Bronchial epithelial cell (primary cell): ENCODE measurements at regions not wholly inside any gene's neighbourhood (a gene's known extent, or its start where the extent isn't known, plus 50 kb on each side); places are given as distances from the start of the nearest gene placed in this dataset.

Experiments used
- DNase-seq: peaks from one replicate; pipeline ENCODE4 v3.0.0-alpha.2; 2010; ENCODE audit warnings: low read depth
- FAIRE-seq: peaks from 2 replicates; lab custom pipeline; 2011; peaks lifted over from hg19 to GRCh38; lab: Jason Lieb, UNC
- H3K27me3 ChIP-seq: 2 replicates; pipeline ENCODE4 v1.5.1; 2011; ENCODE audit warnings: low read length; ENCODE audit not compliant: control insufficient read depth, insufficient read depth
- H3K36me3 ChIP-seq: 2 replicates; pipeline ENCODE4 v1.5.1; 2011; ENCODE audit warnings: low read length; ENCODE audit not compliant: control insufficient read depth, insufficient read depth
- H3K4me3 ChIP-seq: 2 replicates; pipeline ENCODE4 v1.5.1; 2011; ENCODE audit warnings: mild to moderate bottlenecking, low read depth, low read length, control low read depth
- TF ChIP-seq, protein P1 (sequence below): IDR thresholded peaks from 2 replicates; pipeline ENCODE4 v1.5.1; 2011; ENCODE audit warnings: mild to moderate bottlenecking, moderate library complexity, low read length, control low read depth, inconsistent platforms; ENCODE audit not compliant: insufficient read depth, severe bottlenecking

DNA sequence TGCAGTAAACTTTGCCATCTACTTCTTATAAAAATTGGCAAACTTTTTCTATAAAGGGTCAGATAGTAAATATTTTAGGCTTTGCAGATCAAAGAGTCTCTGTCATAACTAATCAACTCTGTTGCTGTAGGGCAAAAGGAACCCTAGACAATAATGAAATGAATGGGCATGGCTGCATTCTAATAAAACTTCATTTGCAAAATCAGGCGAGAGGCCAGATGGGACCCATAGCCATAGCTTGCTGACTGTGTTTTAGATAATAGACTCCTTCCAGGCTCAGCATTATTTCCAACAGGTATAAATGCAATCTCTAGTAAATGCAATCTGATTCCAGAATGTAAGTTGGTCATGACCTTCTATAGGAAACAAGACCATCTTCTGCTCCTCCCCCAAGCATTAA, 490.7 kb downstream of the TOX3 start:
- Histone ChIP-seq H3K36me3 (no peaks in the 10 kb centered on the region), H3K4me3 (no peak overlapping the region), H3K27me3 (no peaks in the 10 kb centered on the region)
- DNase-seq (no peak), FAIRE-seq (no peak)
- TF ChIP-seq, protein P1, sequence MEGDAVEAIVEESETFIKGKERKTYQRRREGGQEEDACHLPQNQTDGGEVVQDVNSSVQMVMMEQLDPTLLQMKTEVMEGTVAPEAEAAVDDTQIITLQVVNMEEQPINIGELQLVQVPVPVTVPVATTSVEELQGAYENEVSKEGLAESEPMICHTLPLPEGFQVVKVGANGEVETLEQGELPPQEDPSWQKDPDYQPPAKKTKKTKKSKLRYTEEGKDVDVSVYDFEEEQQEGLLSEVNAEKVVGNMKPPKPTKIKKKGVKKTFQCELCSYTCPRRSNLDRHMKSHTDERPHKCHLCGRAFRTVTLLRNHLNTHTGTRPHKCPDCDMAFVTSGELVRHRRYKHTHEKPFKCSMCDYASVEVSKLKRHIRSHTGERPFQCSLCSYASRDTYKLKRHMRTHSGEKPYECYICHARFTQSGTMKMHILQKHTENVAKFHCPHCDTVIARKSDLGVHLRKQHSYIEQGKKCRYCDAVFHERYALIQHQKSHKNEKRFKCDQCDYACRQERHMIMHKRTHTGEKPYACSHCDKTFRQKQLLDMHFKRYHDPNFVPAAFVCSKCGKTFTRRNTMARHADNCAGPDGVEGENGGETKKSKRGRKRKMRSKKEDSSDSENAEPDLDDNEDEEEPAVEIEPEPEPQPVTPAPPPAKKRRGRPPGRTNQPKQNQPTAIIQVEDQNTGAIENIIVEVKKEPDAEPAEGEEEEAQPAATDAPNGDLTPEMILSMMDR: no peak

DNA sequence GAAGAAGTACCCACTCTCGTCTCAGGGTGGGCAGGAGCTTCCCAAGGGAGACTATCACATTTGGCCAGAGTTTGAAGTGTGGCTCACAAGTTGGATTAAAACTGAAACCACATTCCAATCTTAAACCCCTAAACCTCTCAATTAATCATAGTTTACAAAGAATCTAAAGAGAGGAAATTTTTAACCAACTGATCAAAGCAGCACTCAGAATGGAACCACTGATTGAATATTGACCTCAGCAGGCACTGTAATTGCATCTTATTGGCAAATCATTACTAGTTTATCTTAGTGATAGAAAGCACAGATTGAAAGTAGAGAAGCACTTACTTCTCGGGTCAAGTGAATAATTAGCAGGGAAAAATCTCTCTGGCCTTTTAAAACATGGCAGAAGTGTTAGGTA, 491.6 kb downstream of the TOX3 start:
- FAIRE-seq: no peak

DNA sequence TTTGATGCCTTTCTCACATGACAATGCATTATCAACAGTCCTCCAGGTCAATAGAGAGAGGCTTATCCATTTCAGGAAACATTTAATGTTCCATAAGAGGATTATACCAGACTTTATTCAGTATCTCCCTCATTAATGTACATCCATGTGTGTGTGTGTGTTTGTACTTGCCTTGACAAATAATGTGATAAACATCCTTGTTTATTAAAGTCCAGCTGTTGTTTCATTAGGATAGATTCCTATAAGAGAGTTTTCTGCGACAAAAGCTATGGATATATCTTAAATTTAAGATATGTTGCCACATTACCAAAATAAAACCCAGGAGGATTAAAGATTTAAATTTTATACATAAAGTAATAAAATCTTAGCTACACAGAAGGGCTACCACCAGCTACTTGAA, 492.6 kb downstream of the TOX3 start:
- Histone ChIP-seq H3K27me3 (no peaks in the 10 kb centered on the region), H3K36me3 (no peaks in the 10 kb centered on the region), H3K4me3 (no peak overlapping the region)
- DNase-seq (no peak), FAIRE-seq (no peak)
- TF ChIP-seq, protein P1: no peak

More for the DNA sequence above, 491.6 kb downstream of the TOX3 start:
- TF ChIP-seq, protein P1: no peak
- no peaks in the 10 kb centered on the region for H3K27me3 ChIP-seq
- no peaks in the 10 kb centered on the region for H3K36me3 ChIP-seq
- no peak overlapping the region for H3K4me3 ChIP-seq
- DNase-seq: no peak

DNA sequence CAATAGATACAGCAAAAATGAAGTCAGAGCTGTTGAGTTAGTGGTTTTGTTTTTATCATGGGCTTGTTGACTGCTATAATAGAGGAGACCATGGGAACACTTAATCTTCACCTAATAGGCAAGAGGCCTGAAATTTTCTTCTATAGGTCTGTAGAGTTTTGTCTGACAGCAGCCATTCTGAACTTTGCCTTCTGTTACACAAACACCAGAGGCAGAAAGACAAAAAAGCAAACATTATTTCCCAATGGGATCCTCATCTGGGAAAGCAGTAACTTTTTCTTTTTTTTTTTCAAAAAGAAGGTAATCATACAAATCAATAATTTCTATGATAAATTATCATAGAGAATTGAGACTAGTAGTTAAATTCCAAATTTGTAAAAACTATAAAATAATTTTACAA, 494.1 kb downstream of the TOX3 start:
- DNase-seq (no peak), FAIRE-seq (no peak)
- no peak overlapping the region for H3K4me3 ChIP-seq
- no peaks in the 10 kb centered on the region for H3K27me3 ChIP-seq
- H3K36me3 ChIP-seq: no peaks in the 10 kb centered on the region
- TF ChIP-seq, protein P1: no peak

DNA sequence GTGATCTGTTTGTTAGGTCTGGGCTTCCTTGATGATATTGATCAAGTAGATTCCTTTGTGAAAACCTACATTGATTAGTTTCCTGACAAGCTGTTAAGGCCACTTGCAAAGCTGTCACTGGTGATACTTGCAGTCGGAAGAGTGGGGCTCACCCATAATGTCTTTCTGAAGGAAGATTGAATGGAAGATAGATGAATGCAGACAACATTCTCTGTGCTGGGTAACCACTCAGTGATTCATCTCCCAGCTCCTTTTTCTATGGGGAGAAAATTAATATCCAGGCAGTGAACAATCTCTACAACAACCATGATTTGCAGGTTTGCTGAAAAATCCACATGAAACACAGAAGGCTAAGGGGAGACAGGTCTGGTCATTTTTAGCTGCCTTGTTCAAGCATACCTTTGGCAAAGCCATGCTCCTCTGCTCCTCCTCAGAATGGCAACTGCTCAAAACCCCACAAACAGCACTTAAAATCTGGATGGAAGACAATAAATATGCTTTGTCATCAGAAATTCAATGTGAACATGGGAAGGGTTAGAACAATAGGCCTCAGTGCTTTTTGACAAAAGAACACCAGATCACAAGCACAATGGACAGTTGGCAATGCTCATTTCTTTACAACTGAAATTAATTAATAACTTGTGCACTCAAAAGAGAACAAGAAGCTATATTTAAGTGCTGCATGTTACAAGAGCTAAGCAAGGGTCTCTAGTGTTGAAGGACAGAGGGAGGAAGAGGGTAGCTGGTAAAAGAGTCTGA, 495.4 kb downstream of the TOX3 start:
- Histone ChIP-seq H3K27me3 (no peaks in the 10 kb centered on the region), H3K4me3 (no peak overlapping the region), H3K36me3 (no peaks in the 10 kb centered on the region)
- TF ChIP-seq, protein P1: no peak
- DNase-seq (no peak), FAIRE-seq (no peak)

DNA sequence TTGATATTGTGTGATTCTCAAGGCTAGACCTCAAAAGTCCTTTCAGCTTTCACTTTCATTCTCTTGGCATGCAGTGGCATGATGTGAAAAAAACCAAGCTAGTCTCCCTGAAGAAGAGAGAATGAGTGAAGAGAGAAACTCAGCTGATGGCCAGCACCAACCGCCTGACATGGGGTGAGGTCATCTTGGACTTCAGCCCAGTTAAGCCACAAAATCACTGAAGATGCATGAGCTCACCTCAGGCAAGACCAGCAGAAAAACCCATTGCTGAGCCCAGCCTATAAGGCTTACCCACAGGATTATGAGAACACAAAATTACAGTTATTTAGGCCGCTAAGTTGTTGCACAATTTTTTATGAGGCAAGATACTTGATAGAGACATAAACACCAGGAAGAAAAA, 496.5 kb downstream of the TOX3 start:
- H3K36me3 ChIP-seq: no peaks in the 10 kb centered on the region
- TF ChIP-seq, protein P1: no peak
- no peaks in the 10 kb centered on the region for H3K27me3 ChIP-seq
- FAIRE-seq (no peak), DNase-seq (peak; percentile 89)
- H3K4me3 ChIP-seq: no peak overlapping the region
